HEK293T (cell line): ENCODE measurements at regions not wholly inside any gene's neighbourhood (a gene's known extent, or its start where the extent isn't known, plus 50 kb on each side); places are given as distances from the start of the nearest gene placed in this dataset.

Experiments
- ARNT ChIP-seq: fragments of 450-650 bp; IDR thresholded peaks from 2 replicates; pipeline ENCODE4 v1.6.1; 2017; ENCODE audit warnings: mild to moderate bottlenecking
- BHLHE40 ChIP-seq: fragments of 450-650 bp; IDR thresholded peaks from 2 replicates; pipeline ENCODE4 v1.6.1; 2016; ENCODE audit warnings: mild to moderate bottlenecking, moderate library complexity, borderline replicate concordance
- CTBP1 ChIP-seq: fragments of 450-650 bp; IDR thresholded peaks from 2 replicates; pipeline ENCODE4 v1.6.1; 2016; ENCODE audit warnings: borderline replicate concordance
- ELF4 ChIP-seq: fragments of 450-650 bp; IDR thresholded peaks from 2 replicates; pipeline ENCODE4 v1.6.1; 2017; ENCODE audit warnings: antibody characterized with exemption
- FOXK2 ChIP-seq: fragments of 450-650 bp; IDR thresholded peaks from 2 replicates; pipeline ENCODE4 v1.6.1; 2016; ENCODE audit warnings: mild to moderate bottlenecking
- FOXM1 ChIP-seq: fragments of 450-650 bp; IDR thresholded peaks from 2 replicates; pipeline ENCODE4 v1.6.1; 2017; ENCODE audit warnings: mild to moderate bottlenecking, borderline replicate concordance
- L3MBTL2 ChIP-seq: fragments of 450-650 bp; conservative IDR thresholded peaks from 2 replicates; pipeline ENCODE4 v1.6.1; 2016; ENCODE audit warnings: mild to moderate bottlenecking
- LEF1 ChIP-seq: fragments of 450-650 bp; IDR thresholded peaks from 2 replicates; pipeline ENCODE4 v1.6.1; 2017; ENCODE audit warnings: mild to moderate bottlenecking, borderline replicate concordance
- NFRKB ChIP-seq: fragments of 450-650 bp; IDR thresholded peaks from 2 replicates; pipeline ENCODE4 v1.6.1; 2016; ENCODE audit warnings: mild to moderate bottlenecking, moderate library complexity
- SP1 ChIP-seq: fragments of 450-650 bp; IDR thresholded peaks from 2 replicates; pipeline ENCODE4 v1.6.1; 2017
- SUZ12 ChIP-seq: fragments of 450-650 bp; IDR thresholded peaks from 2 replicates; pipeline ENCODE4 v1.6.1; 2016; ENCODE audit warnings: mild to moderate bottlenecking
- TARDBP ChIP-seq: fragments of 450-650 bp; IDR thresholded peaks from 2 replicates; pipeline ENCODE4 v1.6.1; 2016
- ZNF384 ChIP-seq: fragments of 450-650 bp; IDR thresholded peaks from 2 replicates; pipeline ENCODE4 v1.6.1; 2016
- TF ChIP-seq, protein P1 (sequence below): fragments of 450-650 bp; IDR thresholded peaks from 2 replicates; pipeline ENCODE4 v1.6.1; 2016

DNA sequence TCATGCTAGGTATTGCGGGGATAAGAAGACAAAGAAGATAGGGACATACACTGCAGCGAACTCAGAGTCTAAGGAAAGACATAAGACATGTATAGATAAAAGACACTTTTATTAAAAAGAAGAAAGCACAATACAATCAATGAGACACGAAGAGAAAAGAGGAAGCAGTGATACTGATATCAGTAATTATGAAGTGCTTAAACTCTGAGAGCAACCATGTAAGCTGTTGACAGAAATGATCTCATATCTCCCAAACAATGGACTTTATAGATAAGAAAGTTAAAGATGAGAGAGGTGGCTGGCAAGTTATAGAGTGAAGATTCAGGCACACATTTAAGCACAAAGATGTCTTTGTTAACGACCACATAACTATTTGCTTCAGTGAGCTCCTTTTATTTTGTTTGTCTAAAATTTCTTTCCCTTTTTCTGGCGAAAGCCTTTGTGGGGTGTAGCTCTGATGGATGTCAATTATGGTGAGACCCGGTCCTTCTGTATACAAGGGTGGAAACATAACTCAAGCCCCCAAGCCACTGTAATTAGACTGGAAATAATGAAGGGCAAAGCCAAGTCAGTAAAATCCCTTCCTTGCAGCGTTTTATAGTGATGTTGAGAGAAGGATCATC, 818.0 kb upstream of the SLC10A2 start:
- no peak for TF ChIP-seq FOXK2
- TF ChIP-seq ARNT: no peak
- TF ChIP-seq SUZ12: no peak
- no peak for TF ChIP-seq NFRKB
- TF ChIP-seq ZNF384: no peak
- no peak for TF ChIP-seq SP1
- TF ChIP-seq, protein P1, sequence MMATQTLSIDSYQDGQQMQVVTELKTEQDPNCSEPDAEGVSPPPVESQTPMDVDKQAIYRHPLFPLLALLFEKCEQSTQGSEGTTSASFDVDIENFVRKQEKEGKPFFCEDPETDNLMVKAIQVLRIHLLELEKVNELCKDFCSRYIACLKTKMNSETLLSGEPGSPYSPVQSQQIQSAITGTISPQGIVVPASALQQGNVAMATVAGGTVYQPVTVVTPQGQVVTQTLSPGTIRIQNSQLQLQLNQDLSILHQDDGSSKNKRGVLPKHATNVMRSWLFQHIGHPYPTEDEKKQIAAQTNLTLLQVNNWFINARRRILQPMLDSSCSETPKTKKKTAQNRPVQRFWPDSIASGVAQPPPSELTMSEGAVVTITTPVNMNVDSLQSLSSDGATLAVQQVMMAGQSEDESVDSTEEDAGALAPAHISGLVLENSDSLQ: no peak
- TF ChIP-seq L3MBTL2: no peak
- no peak for TF ChIP-seq BHLHE40
- no peak for TF ChIP-seq TARDBP
- no peak for TF ChIP-seq ELF4
- TF ChIP-seq LEF1: no peak
- no peak for TF ChIP-seq CTBP1
- no peak for TF ChIP-seq FOXM1
